ENCODE measurements at regions not wholly inside any gene's neighbourhood (a gene's known extent, or its start where the extent isn't known, plus 50 kb on each side); places are given as distances from the start of the nearest gene placed in this dataset.

- no peak overlapping the region for H3K9ac ChIP-seq (ENCODE audit: low read depth in 1 of 2, low read length in 2 of 2)
- H3K9me3 ChIP-seq (ENCODE audit: control insufficient read depth in 4 of 4, low read length in 3 of 4) = no peaks in the 10 kb centered on the region
- H3K27me3 ChIP-seq (ENCODE audit: control insufficient read depth in 4 of 4, insufficient read depth in 4 of 4, low read length in 3 of 4) = no peaks in the 10 kb centered on the region
- no peak for DNase-seq (ENCODE audit: low spot score)
- H3K27ac ChIP-seq (ENCODE audit: low read depth in 1 of 2, low read length in 2 of 2) = no peak overlapping the region
- no peak overlapping the region for H3K4me3 ChIP-seq (ENCODE audit: low read depth in 1 of 3, low read length in 3 of 3)
- H3K4me1 ChIP-seq (ENCODE audit: control insufficient read depth in 4 of 4, insufficient read depth in 4 of 4, low read length in 3 of 4) = peaks cover 2 to 8% (median 3%) of the 10 kb centered on the region in 4 donors
- TF ChIP-seq GABPA (IDR thresholded peaks at IDR 0.05 in 1 of 2, conservative IDR thresholded peaks at IDR 0.05 in 1 of 2) = no peak
- TF ChIP-seq RXRA (IDR thresholded peaks at IDR 0.05) = no peak
- no peak for TF ChIP-seq CTCF (IDR thresholded peaks at IDR 0.05; ENCODE audit: low read depth, low read length, missing input control)
- TF ChIP-seq YY1 (IDR thresholded peaks at IDR 0.05) = no peak
- TF ChIP-seq MAX (IDR thresholded peaks at IDR 0.05) = no peak
- H3K36me3 ChIP-seq (ENCODE audit: control insufficient read depth in 4 of 4, insufficient read depth in 3 of 4, low read depth in 1 of 4, low read length in 3 of 4) = peaks cover 0 to 1% (median 0%) of the 10 kb centered on the region in 4 donors
- 87% methylated on average over 2 of the region's 2 CpGs for WGBS
Observed at GRCh38 chr15:58260725-58261267, 122.6 kb downstream of the AQP9 start.

DNA sequence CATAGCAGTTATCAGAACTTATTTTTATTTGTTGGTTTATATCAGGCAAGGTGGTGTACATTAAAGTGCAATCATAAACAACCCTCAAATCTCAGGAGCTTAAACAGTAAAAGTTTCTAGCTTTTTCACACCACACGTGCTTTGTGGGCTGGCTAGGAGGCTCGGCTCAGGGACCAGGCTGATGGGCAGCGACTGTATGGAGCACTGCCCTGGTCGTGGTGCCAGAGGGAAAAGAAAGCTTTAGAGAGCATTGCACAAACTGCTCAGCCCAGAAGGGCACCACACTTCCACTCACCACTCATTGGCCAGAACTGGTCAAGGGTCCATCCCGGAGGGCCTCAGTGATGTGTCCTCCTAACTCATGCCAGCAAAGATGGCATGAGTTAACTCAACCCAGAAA, 123.2 kb downstream of the AQP9 start:
- Histone ChIP-seq H3K4me3 (ENCODE audit: low read depth in 1 of 3, low read length in 3 of 3) (no peak overlapping the region), H3K9me3 (ENCODE audit: control insufficient read depth in 4 of 4, low read length in 3 of 4) (no peaks in the 10 kb centered on the region), H3K36me3 (ENCODE audit: control insufficient read depth in 4 of 4, insufficient read depth in 3 of 4, low read depth in 1 of 4, low read length in 3 of 4) (peaks cover 0 to 1% (median 0%) of the 10 kb centered on the region in 4 donors), H3K27me3 (ENCODE audit: control insufficient read depth in 4 of 4, insufficient read depth in 4 of 4, low read length in 3 of 4) (no peaks in the 10 kb centered on the region), H3K4me1 (ENCODE audit: control insufficient read depth in 4 of 4, insufficient read depth in 4 of 4, low read length in 3 of 4) (peaks cover 2 to 8% (median 3%) of the 10 kb centered on the region in 4 donors), H3K9ac (ENCODE audit: low read depth in 1 of 2, low read length in 2 of 2) (no peak overlapping the region), H3K27ac (ENCODE audit: low read depth in 1 of 2, low read length in 2 of 2) (no peak overlapping the region)
- 95% methylated on average over 5 of the region's 5 CpGs for WGBS
- TF ChIP-seq EGR1 (IDR thresholded peaks at IDR 0.05; ENCODE audit: low read depth in 2 of 2) = no peak
- TF ChIP-seq, protein P1, sequence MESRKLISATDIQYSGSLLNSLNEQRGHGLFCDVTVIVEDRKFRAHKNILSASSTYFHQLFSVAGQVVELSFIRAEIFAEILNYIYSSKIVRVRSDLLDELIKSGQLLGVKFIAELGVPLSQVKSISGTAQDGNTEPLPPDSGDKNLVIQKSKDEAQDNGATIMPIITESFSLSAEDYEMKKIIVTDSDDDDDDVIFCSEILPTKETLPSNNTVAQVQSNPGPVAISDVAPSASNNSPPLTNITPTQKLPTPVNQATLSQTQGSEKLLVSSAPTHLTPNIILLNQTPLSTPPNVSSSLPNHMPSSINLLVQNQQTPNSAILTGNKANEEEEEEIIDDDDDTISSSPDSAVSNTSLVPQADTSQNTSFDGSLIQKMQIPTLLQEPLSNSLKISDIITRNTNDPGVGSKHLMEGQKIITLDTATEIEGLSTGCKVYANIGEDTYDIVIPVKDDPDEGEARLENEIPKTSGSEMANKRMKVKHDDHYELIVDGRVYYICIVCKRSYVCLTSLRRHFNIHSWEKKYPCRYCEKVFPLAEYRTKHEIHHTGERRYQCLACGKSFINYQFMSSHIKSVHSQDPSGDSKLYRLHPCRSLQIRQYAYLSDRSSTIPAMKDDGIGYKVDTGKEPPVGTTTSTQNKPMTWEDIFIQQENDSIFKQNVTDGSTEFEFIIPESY (IDR thresholded peaks at IDR 0.05) = no peak
- no peak for TF ChIP-seq FOXA2 (IDR thresholded peaks at IDR 0.05)
- no peak for DNase-seq (ENCODE audit: low spot score)

GRCh38 chr15:58264053-58264971, 126.1 kb downstream of the AQP9 start:
- H3K36me3 ChIP-seq (ENCODE audit: control insufficient read depth in 4 of 4, insufficient read depth in 3 of 4, low read depth in 1 of 4, low read length in 3 of 4) = peaks cover 0 to 1% (median 0%) of the 10 kb centered on the region in 4 donors
- no peaks in the 10 kb centered on the region for H3K9me3 ChIP-seq (ENCODE audit: control insufficient read depth in 4 of 4, low read length in 3 of 4)
- no peak overlapping the region for H3K27ac ChIP-seq (ENCODE audit: low read depth in 1 of 2, low read length in 2 of 2)
- 87% methylated on average over 4 of the region's 4 CpGs for WGBS
- H3K4me1 ChIP-seq (ENCODE audit: control insufficient read depth in 4 of 4, insufficient read depth in 4 of 4, low read length in 3 of 4) = peaks cover 0 to 4% (median 0%) of the 10 kb centered on the region in 4 donors
- H3K9ac ChIP-seq (ENCODE audit: low read depth in 1 of 2, low read length in 2 of 2) = no peak overlapping the region
- DNase-seq (ENCODE audit: low spot score) = no peak
- H3K4me3 ChIP-seq (ENCODE audit: low read depth in 1 of 3, low read length in 3 of 3) = no peak overlapping the region
- no peaks in the 10 kb centered on the region for H3K27me3 ChIP-seq (ENCODE audit: control insufficient read depth in 4 of 4, insufficient read depth in 4 of 4, low read length in 3 of 4)
- TF ChIP-seq YY1 (IDR thresholded peaks at IDR 0.05) (no peak), SP1 (IDR thresholded peaks at IDR 0.05) (no peak), FOXA2 (IDR thresholded peaks at IDR 0.05) (no peak), EGR1 (IDR thresholded peaks at IDR 0.05; ENCODE audit: low read depth in 2 of 2) (no peak), JUND (IDR thresholded peaks at IDR 0.05) (no peak), RXRA (IDR thresholded peaks at IDR 0.05) (no peak), CTCF (IDR thresholded peaks at IDR 0.05; ENCODE audit: low read depth, low read length, missing input control) (no peak)
- TF ChIP-seq, protein P2, sequence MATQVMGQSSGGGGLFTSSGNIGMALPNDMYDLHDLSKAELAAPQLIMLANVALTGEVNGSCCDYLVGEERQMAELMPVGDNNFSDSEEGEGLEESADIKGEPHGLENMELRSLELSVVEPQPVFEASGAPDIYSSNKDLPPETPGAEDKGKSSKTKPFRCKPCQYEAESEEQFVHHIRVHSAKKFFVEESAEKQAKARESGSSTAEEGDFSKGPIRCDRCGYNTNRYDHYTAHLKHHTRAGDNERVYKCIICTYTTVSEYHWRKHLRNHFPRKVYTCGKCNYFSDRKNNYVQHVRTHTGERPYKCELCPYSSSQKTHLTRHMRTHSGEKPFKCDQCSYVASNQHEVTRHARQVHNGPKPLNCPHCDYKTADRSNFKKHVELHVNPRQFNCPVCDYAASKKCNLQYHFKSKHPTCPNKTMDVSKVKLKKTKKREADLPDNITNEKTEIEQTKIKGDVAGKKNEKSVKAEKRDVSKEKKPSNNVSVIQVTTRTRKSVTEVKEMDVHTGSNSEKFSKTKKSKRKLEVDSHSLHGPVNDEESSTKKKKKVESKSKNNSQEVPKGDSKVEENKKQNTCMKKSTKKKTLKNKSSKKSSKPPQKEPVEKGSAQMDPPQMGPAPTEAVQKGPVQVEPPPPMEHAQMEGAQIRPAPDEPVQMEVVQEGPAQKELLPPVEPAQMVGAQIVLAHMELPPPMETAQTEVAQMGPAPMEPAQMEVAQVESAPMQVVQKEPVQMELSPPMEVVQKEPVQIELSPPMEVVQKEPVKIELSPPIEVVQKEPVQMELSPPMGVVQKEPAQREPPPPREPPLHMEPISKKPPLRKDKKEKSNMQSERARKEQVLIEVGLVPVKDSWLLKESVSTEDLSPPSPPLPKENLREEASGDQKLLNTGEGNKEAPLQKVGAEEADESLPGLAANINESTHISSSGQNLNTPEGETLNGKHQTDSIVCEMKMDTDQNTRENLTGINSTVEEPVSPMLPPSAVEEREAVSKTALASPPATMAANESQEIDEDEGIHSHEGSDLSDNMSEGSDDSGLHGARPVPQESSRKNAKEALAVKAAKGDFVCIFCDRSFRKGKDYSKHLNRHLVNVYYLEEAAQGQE (IDR thresholded peaks at IDR 0.05) = no peak
- TF ChIP-seq, protein P1 (IDR thresholded peaks at IDR 0.05) = no peak

Data from liver (tissue), 8 donors.